GM13977 (cell line): ENCODE measurements at regions not wholly inside any gene's neighbourhood (a gene's known extent, or its start where the extent isn't known, plus 50 kb on each side); places are given as distances from the start of the nearest gene placed in this dataset.

Experiments
- DNase-seq: peaks from one replicate; pipeline ENCODE4 v3.0.0; 2012; ENCODE audit warnings: low spot score
- CTCF ChIP-seq: IDR thresholded peaks from 2 replicates; pipeline ENCODE4 v1.5.1; 2012; ENCODE audit warnings: mild to moderate bottlenecking, control low read depth; ENCODE audit not compliant: insufficient read depth; ENCODE audit errors: extremely low read depth, missing control alignments
- in situ Hi-C: fragments of 300-500 bp; cut with MboI; formaldehyde crosslinking; loops from one replicate; pipeline ENCODE4 v1.12.0; 2022; ENCODE audit warnings: low sequenced_read_pairs, low pct_unique_long_range_greater_than_20kb, mixed read lengths, inconsistent platforms; ENCODE audit not compliant: unreplicated experiment

- in situ Hi-C loops = no loop called here
- no peak for TF ChIP-seq CTCF
- DNase-seq = no peak
Measured at GRCh38 chr2:239747274-239747673, 277.9 kb downstream of the NDUFA10 start.

GRCh38 chr2:239746559-239747246 lies 278.4 kb downstream of the NDUFA10 start:
- no peak for TF ChIP-seq CTCF
- in situ Hi-C loops = no loop called here
- DNase-seq = no peak

DNA sequence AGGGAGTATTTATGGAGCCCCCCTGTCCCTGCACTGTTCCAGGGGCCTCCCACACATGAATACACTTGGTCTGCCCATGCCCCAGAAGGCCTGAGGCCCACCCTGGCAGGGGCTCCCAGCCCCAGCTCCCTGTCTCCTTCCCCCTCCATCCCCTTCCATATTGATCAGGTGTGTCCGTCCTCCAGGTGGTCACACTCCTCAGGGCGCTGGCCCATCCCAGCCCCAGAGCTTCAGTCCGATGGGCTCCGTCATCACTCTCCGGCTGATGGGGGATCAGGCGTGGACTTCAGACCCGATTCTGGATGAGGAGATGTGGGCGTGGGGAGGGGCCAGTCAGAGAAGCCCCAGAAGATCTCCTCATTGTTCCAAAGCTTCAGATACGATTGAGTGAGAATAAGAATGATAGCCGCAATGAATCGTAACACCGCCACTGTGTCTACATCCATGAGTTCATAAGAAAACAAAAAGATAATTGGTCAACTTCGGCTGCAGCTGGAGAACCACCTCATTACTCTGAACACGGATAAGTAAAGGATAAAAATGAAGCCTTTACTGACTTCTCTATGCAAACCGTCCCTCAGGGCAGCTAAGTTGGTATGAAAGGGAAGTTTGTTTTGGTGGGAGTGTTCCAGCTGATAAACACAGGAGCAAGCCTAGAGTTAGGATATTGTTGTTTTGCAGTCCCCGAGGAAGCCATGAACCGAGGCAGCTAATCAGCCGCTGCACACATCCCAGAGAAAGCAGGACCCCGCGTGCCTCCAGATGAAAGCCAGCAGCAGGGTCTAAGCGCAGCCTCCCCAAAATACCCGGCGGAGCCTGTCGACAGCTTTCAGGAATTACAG lies 279.5 kb downstream of the NDUFA10 start:
- no peak for TF ChIP-seq CTCF
- DNase-seq = no peak
- in situ Hi-C loops = no loop called here

GRCh38 chr2:239744706-239745340 lies 280.3 kb downstream of the NDUFA10 start:
- TF ChIP-seq CTCF = no peak
- in situ Hi-C loops = no loop called here
- DNase-seq = no peak

DNA sequence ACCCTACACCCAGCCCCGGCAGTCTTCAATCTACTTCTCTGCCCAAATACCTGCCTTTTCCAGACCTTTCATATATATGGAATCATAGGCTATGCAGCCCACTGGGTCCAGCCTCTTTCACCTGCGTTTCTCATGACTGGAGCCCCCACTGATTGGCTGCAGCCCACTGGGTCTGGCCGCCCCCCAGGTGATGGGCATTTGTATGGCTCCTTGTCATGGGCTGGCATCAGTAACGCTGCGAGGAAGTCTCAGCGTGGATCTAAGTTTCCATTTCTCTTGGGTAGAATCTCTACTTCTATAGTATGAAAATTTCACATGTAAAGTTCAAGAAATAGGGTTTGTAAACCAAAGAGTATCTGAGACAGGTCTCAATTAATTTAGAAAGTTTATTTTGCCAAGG lies 281.9 kb downstream of the NDUFA10 start:
- no peak for TF ChIP-seq CTCF
- DNase-seq = no peak
- in situ Hi-C loops = no loop called here

GRCh38 chr2:239742377-239742776 lies 282.8 kb downstream of the NDUFA10 start:
- in situ Hi-C loops = no loop called here
- TF ChIP-seq CTCF = no peak
- no peak for DNase-seq
